H1 (cell line): ENCODE measurements at regions not wholly inside any gene's neighbourhood (a gene's known extent, or its start where the extent isn't known, plus 50 kb on each side); places are given as distances from the start of the nearest gene placed in this dataset.

ENCODE experiments used
- CTCF ChIA-PET: fragments of 300-600 bp; sonication (Branson Sonifier 250); formaldehyde crosslinking; loops from one replicate; lab custom pipeline; 2021; ENCODE audit not compliant: partially characterized antibody; lab: Charles Lee
- POLR2A ChIA-PET: fragments of 300-600 bp; sonication (Branson Sonifier 250); formaldehyde crosslinking; loops from one replicate; lab custom pipeline; 2021; ENCODE audit warnings: inconsistent platforms; ENCODE audit not compliant: partially characterized antibody; lab: Charles Lee
- DNase-seq, 2 experiments: peaks; one replicate each; pipeline versions ENCODE4 v3.0.0 to v3.0.0-alpha.2; 2010 to 2022; ENCODE audit warnings: low spot score in 2 of 2, low read depth in 1 of 2, mixed read lengths in 1 of 2
- FAIRE-seq: peaks from 2 replicates; lab custom pipeline; 2011; peaks lifted over from hg19 to GRCh38; lab: Jason Lieb, UNC
- H2AFZ ChIP-seq: 2 replicates; pipeline ENCODE4 v1.8.1; 2012; ENCODE audit warnings: low read length, inconsistent platforms
- H2AK5ac ChIP-seq: 2 replicates; pipeline ENCODE4 v1.6.1; 2013; ENCODE audit warnings: low read depth, low read length
- H2BK120ac ChIP-seq: replicated peaks from 2 replicates; pipeline ENCODE3; 2013; ENCODE audit warnings: low read depth, low read length, inconsistent platforms
- H2BK12ac ChIP-seq: 2 replicates; pipeline ENCODE4 v1.6.1; 2013; ENCODE audit warnings: low read depth, low read length
- H2BK15ac ChIP-seq: 2 replicates; pipeline ENCODE4 v1.6.1; 2013; ENCODE audit warnings: low read length
- H2BK20ac ChIP-seq: 2 replicates; pipeline ENCODE4 v1.6.1; 2013; ENCODE audit warnings: low read length
- H2BK5ac ChIP-seq: 2 replicates; pipeline ENCODE4 v1.6.1; 2013; ENCODE audit warnings: low read depth, low read length
- H3K14ac ChIP-seq: 2 replicates; pipeline ENCODE4 v1.6.1; 2013; ENCODE audit warnings: inconsistent platforms; ENCODE audit not compliant: insufficient read length
- H3K18ac ChIP-seq: 2 replicates; pipeline ENCODE4 v1.6.1; 2013; ENCODE audit warnings: low read length; ENCODE audit errors: extremely low read depth
- H3K23ac ChIP-seq: 2 replicates; pipeline ENCODE4 v1.6.1; 2013; ENCODE audit warnings: inconsistent platforms; ENCODE audit not compliant: insufficient read length
- H3K23me2 ChIP-seq: 2 replicates; pipeline ENCODE4 v1.6.1; 2013; ENCODE audit warnings: low read depth, low read length
- H3K27ac ChIP-seq: 2 replicates; pipeline ENCODE4 v1.6.1; 2011; ENCODE audit warnings: low read depth, low read length, inconsistent platforms
- H3K27me3 ChIP-seq, 4 experiments: replicated peaks in 1 of 4; 1 replicate in 1 of 4; 2 replicates in 3 of 4; pipeline versions ENCODE4 v1.6.1 to v1.8.1; 2011 to 2013; ENCODE audit warnings: low read length in 3 of 4, mild to moderate bottlenecking in 3 of 4, inconsistent platforms in 2 of 4, mixed read lengths in 2 of 4, moderate library complexity in 1 of 4; ENCODE audit not compliant: control insufficient read depth in 3 of 4, insufficient read depth in 3 of 4; ENCODE audit errors: extremely low read depth in 1 of 4
- H3K36me3 ChIP-seq, 4 experiments: 2 replicates each; pipeline versions ENCODE4 v1.6.1 to v1.8.1; 2011 to 2013; ENCODE audit warnings: mild to moderate bottlenecking in 4 of 4, low read length in 3 of 4, moderate library complexity in 2 of 4, control low read depth in 1 of 4, inconsistent platforms in 1 of 4; ENCODE audit not compliant: insufficient read depth in 4 of 4, control insufficient read depth in 2 of 4
- H3K4ac ChIP-seq: replicated peaks from 2 replicates; pipeline ENCODE3; 2013; ENCODE audit warnings: low read length, low read depth, mixed read lengths, inconsistent platforms; ENCODE audit not compliant: insufficient read length
- H3K4me1 ChIP-seq, 4 experiments: replicated peaks in 1 of 4; 1 replicate in 1 of 4; 2 replicates in 3 of 4; pipeline versions ENCODE4 v1.6.1 to v1.8.1; 2011 to 2013; ENCODE audit warnings: low read length in 3 of 4, inconsistent platforms in 2 of 4, mixed read lengths in 1 of 4; ENCODE audit not compliant: insufficient read depth in 4 of 4, control insufficient read depth in 3 of 4
- H3K4me2 ChIP-seq, 2 experiments: 2 replicates each; pipeline versions ENCODE4 v1.6.1 to v1.8.1; 2011 to 2013; ENCODE audit warnings: low read depth in 2 of 2, low read length in 2 of 2, control low read depth in 1 of 2, inconsistent platforms in 1 of 2, mild to moderate bottlenecking in 1 of 2; ENCODE audit not compliant: insufficient read depth in 1 of 2
- H3K4me3 ChIP-seq, 4 experiments: fragments of 200-600, 300-600 bp in 1 of 4; sonication (generic), shearing (Covaris generic), sonication (Bioruptor Twin) in 1 of 4; 2 replicates each; pipeline versions ENCODE4 v1.5.1 to v1.8.1; 2011 to 2016; ENCODE audit warnings: low read length in 4 of 4, low read depth in 3 of 4, control low read depth in 2 of 4, inconsistent platforms in 2 of 4, mild to moderate bottlenecking in 2 of 4, mixed read lengths in 1 of 4, moderate library complexity in 1 of 4; ENCODE audit not compliant: insufficient read depth in 2 of 4; ENCODE audit errors: extremely low read depth in 1 of 4
- H3K56ac ChIP-seq: replicated peaks from 2 replicates; pipeline ENCODE3; 2013; ENCODE audit warnings: low read depth, mild to moderate bottlenecking, mixed read lengths, low read length, inconsistent platforms; ENCODE audit not compliant: insufficient read length
- H3K79me1 ChIP-seq: 2 replicates; pipeline ENCODE4 v1.6.1; 2013; ENCODE audit warnings: low read depth, low read length, control low read depth
- H3K79me2 ChIP-seq, 2 experiments: 2 replicates each; pipeline versions ENCODE4 v1.6.1 to v1.8.1; 2012 to 2013; ENCODE audit warnings: low read length in 2 of 2, mild to moderate bottlenecking in 2 of 2, inconsistent platforms in 1 of 2; ENCODE audit not compliant: insufficient read depth in 2 of 2, control insufficient read depth in 1 of 2
- H3K9ac ChIP-seq, 4 experiments: replicated peaks in 1 of 4; 1 replicate in 1 of 4; 2 replicates in 3 of 4; pipeline versions ENCODE4 v1.6.1 to v1.8.1; 2011 to 2013; ENCODE audit warnings: low read depth in 3 of 4, low read length in 3 of 4, control low read depth in 2 of 4, mild to moderate bottlenecking in 2 of 4, moderate library complexity in 2 of 4, inconsistent platforms in 1 of 4; ENCODE audit errors: extremely low read depth in 1 of 4
- H3K9me3 ChIP-seq, 2 experiments: 2 replicates each; pipeline versions ENCODE4 v1.6.1 to v1.8.1; 2012 to 2013; ENCODE audit warnings: mild to moderate bottlenecking in 2 of 2, moderate library complexity in 2 of 2, control low read depth in 1 of 2, inconsistent platforms in 1 of 2, low read depth in 1 of 2, low read length in 1 of 2, mixed read lengths in 1 of 2; ENCODE audit not compliant: insufficient read depth in 2 of 2
- H4K20me1 ChIP-seq, 2 experiments: replicated peaks in 1 of 2; 2 replicates each; pipeline versions ENCODE3 to v1.8.1; 2011 to 2013; ENCODE audit warnings: inconsistent platforms in 2 of 2, low read length in 2 of 2, mild to moderate bottlenecking in 1 of 2; ENCODE audit not compliant: insufficient read depth in 2 of 2, control insufficient read depth in 1 of 2
- H4K5ac ChIP-seq: 2 replicates; pipeline ENCODE4 v1.6.1; 2013; ENCODE audit warnings: low read length, low read depth, mixed read lengths, inconsistent platforms; ENCODE audit not compliant: insufficient read length
- H4K8ac ChIP-seq: 2 replicates; pipeline ENCODE4 v1.8.0; 2013; ENCODE audit warnings: mild to moderate bottlenecking, moderate library complexity, low read length, inconsistent platforms; ENCODE audit not compliant: insufficient read depth; ENCODE audit errors: extremely low read depth
- H4K91ac ChIP-seq: replicated peaks from 2 replicates; pipeline ENCODE3; 2013; ENCODE audit warnings: low read length, mixed read lengths, inconsistent platforms; ENCODE audit not compliant: insufficient read length
- ATF2 ChIP-seq: IDR thresholded peaks from 2 replicates; pipeline ENCODE4 v1.6.1; 2012; ENCODE audit warnings: low read length, inconsistent platforms
- CTBP2 ChIP-seq: IDR thresholded peaks from 2 replicates; pipeline ENCODE4 v1.7.0; 2011; ENCODE audit warnings: borderline replicate concordance, mild to moderate bottlenecking, moderate library complexity, mixed read lengths, low read length; ENCODE audit not compliant: insufficient read depth, insufficient read length
- EZH2 ChIP-seq: fragments of 200-600 bp; sonication (generic); IDR thresholded peaks from 2 replicates; pipeline ENCODE4 v1.7.1; 2012; ENCODE audit warnings: low read depth, mild to moderate bottlenecking, moderate library complexity, low read length, inconsistent platforms; ENCODE audit not compliant: severe bottlenecking
- GABPA ChIP-seq: IDR thresholded peaks from 2 replicates; pipeline ENCODE4 v1.6.1; 2011; ENCODE audit warnings: mild to moderate bottlenecking, low read length, moderate library complexity, borderline replicate concordance; ENCODE audit not compliant: insufficient read depth
- GTF2F1 ChIP-seq: IDR thresholded peaks from 2 replicates; pipeline ENCODE4 v1.6.1; 2012; ENCODE audit warnings: low read depth, low read length, improper control_type of control experiment, borderline replicate concordance
- JUND ChIP-seq: IDR thresholded peaks from 2 replicates; pipeline ENCODE4 v1.6.1; 2011; ENCODE audit warnings: mild to moderate bottlenecking, improper control_type of control experiment, low read length
- KDM1A ChIP-seq: fragments of 200-600, 300-600 bp; sonication (generic); IDR thresholded peaks from 2 replicates; pipeline ENCODE4 v1.7.1; 2016; ENCODE audit warnings: mild to moderate bottlenecking, low read length, borderline replicate concordance
- MAFK ChIP-seq: IDR thresholded peaks from 2 replicates; pipeline ENCODE4 v1.6.1; 2012; ENCODE audit warnings: low read depth, mild to moderate bottlenecking, improper control_type of control experiment, low read length
- POLR2AphosphoS5 ChIP-seq: IDR thresholded peaks from 2 replicates; pipeline ENCODE4 v1.6.1; 2011; ENCODE audit warnings: low read depth, low read length
- RBBP5 ChIP-seq: IDR thresholded peaks from 2 replicates; pipeline ENCODE4 v1.7.1; 2012; ENCODE audit warnings: low read depth, mild to moderate bottlenecking, inconsistent platforms, low read length, moderate library complexity, borderline replicate concordance
- SIRT6 ChIP-seq: IDR thresholded peaks from one replicate; pipeline ENCODE4 v1.7.1; 2012; ENCODE audit warnings: low read length, inconsistent platforms
- TBP ChIP-seq: IDR thresholded peaks from 2 replicates; pipeline ENCODE4 v1.6.1; 2011; ENCODE audit warnings: low read depth, low read length, improper control_type of control experiment
- TEAD4 ChIP-seq: IDR thresholded peaks from 2 replicates; pipeline ENCODE4 v1.6.1; 2012; ENCODE audit warnings: low read depth, low read length, inconsistent platforms, mixed read lengths

- FAIRE-seq, result no peak
- no peak overlapping the region for H3K27ac ChIP-seq
- POLR2A ChIA-PET, result no interaction called here
Measured at GRCh38 chr18:43760010-43760409, 482.7 kb upstream of the SYT4 start.

More at GRCh38 chr18:43760010-43760409, 482.7 kb upstream of the SYT4 start:
- no peak overlapping the region for H2BK12ac ChIP-seq
- H3K9ac ChIP-seq, result no peak overlapping the region
- H3K14ac ChIP-seq, result no peak overlapping the region
- no peak overlapping the region for H3K56ac ChIP-seq
- no peaks in the 10 kb centered on the region for H3K27me3 ChIP-seq
- no peak for DNase-seq
- TF ChIP-seq POLR2AphosphoS5, result no peak
- no peak for TF ChIP-seq GABPA
- TF ChIP-seq ATF2, result no peak
- TF ChIP-seq EZH2, result no peak
- TF ChIP-seq GTF2F1, result no peak
- TF ChIP-seq MAFK, result no peak
- no peak for TF ChIP-seq SIRT6
- TF ChIP-seq KDM1A, result no peak
- TF ChIP-seq TEAD4, result no peak
- no peak for TF ChIP-seq RBBP5
- no peak for TF ChIP-seq JUND
- no peak for TF ChIP-seq TBP
- TF ChIP-seq CTBP2, result no peak
- H3K18ac ChIP-seq, result no peak overlapping the region
- H3K36me3 ChIP-seq, result no peaks in the 10 kb centered on the region
- no peaks in the 10 kb centered on the region for H3K23me2 ChIP-seq
- no peak overlapping the region for H3K23ac ChIP-seq
- H2AK5ac ChIP-seq, result no peak overlapping the region
- no peak overlapping the region for H4K91ac ChIP-seq
- no peaks in the 10 kb centered on the region for H3K79me2 ChIP-seq
- H4K5ac ChIP-seq, result no peak overlapping the region
- no peaks in the 10 kb centered on the region for H4K20me1 ChIP-seq
- no peak overlapping the region for H2BK20ac ChIP-seq
- no peak overlapping the region for H3K4me2 ChIP-seq
- no peak overlapping the region for H3K4ac ChIP-seq
- no peak overlapping the region for H2BK5ac ChIP-seq
- no peak overlapping the region for H2BK15ac ChIP-seq
- 0 out of 7 replicates have a peak, but pooled peaks cover 0 to 2% (median 0%) of the 10 kb centered on the region in 4 experiments for H3K4me1 ChIP-seq
- no peak overlapping the region for H4K8ac ChIP-seq
- H3K4me3 ChIP-seq, result no peak overlapping the region
- no peaks in the 10 kb centered on the region for H3K79me1 ChIP-seq
- no peak overlapping the region for H2BK120ac ChIP-seq
- CTCF ChIA-PET, result no interaction called here
- H3K9me3 ChIP-seq, result no peaks in the 10 kb centered on the region
- H2AFZ ChIP-seq, result no peak overlapping the region
